ENCODE measurements at regions not wholly inside any gene's neighbourhood (a gene's known extent, or its start where the extent isn't known, plus 50 kb on each side); places are given as distances from the start of the nearest gene placed in this dataset.
A peak's percentile ranks its signal among the peaks of the same experiment; 100 is the strongest.
"Not testable (repeated sequence)": the region's sequence is repeated elsewhere in the genome, so short reads cannot be mapped to it uniquely, and the experiment has no call there.

DNA sequence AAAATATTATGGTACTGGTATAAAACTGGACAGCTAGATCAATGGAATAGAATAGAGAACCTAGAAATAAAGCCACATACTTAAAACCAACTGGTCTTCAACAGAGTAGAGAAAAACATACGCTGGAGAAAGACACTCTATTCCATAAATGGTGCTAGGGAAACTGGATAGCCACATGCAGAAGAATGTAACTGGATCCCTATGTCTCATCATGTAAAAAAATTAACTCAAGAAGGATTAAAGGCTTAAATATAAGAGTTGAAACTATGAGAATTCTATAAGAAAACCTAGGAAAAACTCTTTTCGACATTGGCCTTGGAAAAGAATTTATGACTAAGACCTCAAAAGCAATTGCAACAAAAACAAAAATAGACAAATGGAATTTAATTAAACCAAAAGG, 114.6 kb downstream of the PCDH18 start:
- TF ChIP-seq, protein P1, sequence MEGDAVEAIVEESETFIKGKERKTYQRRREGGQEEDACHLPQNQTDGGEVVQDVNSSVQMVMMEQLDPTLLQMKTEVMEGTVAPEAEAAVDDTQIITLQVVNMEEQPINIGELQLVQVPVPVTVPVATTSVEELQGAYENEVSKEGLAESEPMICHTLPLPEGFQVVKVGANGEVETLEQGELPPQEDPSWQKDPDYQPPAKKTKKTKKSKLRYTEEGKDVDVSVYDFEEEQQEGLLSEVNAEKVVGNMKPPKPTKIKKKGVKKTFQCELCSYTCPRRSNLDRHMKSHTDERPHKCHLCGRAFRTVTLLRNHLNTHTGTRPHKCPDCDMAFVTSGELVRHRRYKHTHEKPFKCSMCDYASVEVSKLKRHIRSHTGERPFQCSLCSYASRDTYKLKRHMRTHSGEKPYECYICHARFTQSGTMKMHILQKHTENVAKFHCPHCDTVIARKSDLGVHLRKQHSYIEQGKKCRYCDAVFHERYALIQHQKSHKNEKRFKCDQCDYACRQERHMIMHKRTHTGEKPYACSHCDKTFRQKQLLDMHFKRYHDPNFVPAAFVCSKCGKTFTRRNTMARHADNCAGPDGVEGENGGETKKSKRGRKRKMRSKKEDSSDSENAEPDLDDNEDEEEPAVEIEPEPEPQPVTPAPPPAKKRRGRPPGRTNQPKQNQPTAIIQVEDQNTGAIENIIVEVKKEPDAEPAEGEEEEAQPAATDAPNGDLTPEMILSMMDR (IDR thresholded peaks at IDR 0.05; ENCODE audit: unreplicated experiment in 3 of 3): no peak
- no peaks in the 10 kb centered on the region for H3K27me3 Mint-ChIP-seq (ENCODE audit: low read depth)
- H3K27ac Mint-ChIP-seq: no peak overlapping the region
- H3K36me3 Mint-ChIP-seq (ENCODE audit: low read depth): no peaks in the 10 kb centered on the region
- H3K4me1 Mint-ChIP-seq: peaks cover 5% of the 10 kb centered on the region
- H3K4me3 Mint-ChIP-seq: no peak overlapping the region
- H3K9me3 Mint-ChIP-seq: peaks cover 1% of the 10 kb centered on the region

DNA sequence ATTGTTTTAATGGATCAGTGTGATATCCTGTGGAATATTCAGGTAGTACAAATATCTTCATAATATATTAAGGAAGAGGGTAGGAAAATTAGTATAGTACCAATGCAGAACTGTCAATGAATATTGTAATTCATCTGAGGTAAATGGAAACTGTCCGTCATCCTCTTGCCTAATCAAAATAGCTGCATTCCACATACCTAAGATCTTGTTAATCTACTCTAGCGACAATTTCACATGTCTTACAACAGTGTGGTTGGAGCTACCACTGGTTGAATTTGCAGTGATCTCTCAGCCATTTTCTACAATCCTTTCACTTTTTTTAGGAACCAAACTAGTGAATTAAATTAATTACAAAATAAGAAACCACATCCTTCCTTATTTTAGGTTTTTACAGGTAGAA, 117.5 kb downstream of the PCDH18 start:
- Mint-ChIP-seq H3K4me3 (no peak overlapping the region), H3K4me1 (peaks cover 5% of the 10 kb centered on the region), H3K27ac (no peak overlapping the region), H3K27me3 (ENCODE audit: low read depth) (no peaks in the 10 kb centered on the region), H3K9me3 (no peaks in the 10 kb centered on the region), H3K36me3 (ENCODE audit: low read depth) (no peaks in the 10 kb centered on the region)
- TF ChIP-seq, protein P1 (IDR thresholded peaks at IDR 0.05; ENCODE audit: unreplicated experiment in 3 of 3): no peak

DNA sequence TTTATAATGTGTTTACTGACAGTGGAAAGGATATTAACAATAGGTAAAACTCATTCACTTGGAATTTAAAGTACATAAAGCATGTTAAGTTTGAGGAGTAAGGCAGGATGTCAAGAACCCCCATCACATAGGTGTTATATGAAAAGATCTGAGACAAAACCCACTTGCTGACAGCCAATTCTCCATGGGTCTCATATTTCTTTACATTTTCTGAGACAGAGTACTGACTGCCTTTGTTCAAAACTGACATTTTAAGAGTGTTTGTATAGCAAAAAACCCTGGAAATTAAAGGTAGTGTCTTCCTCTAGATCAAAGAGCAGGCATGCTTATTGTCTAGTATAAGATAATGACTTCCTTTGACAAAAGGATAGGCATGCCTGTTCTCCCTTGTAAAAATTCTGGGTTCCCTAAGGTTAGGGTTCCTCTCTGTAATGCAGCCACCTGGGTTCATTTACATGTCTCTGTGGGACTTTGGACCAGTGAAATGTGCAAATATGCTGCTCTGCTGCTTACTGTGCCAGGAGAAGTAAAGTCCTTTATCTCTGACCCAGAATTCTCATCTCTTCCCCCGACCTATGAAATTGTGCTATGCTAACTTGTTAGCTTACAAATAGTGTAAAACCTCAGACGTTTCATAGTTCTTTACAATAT, 123.6 kb downstream of the PCDH18 start:
- Mint-ChIP-seq H3K9me3 (peaks cover 3% of the 10 kb centered on the region), H3K27me3 (ENCODE audit: low read depth) (no peaks in the 10 kb centered on the region), H3K27ac (no peak overlapping the region), H3K4me3 (no peak overlapping the region), H3K36me3 (ENCODE audit: low read depth) (no peaks in the 10 kb centered on the region), H3K4me1 (no peaks in the 10 kb centered on the region)
- TF ChIP-seq, protein P1 (IDR thresholded peaks at IDR 0.05; ENCODE audit: unreplicated experiment in 3 of 3): no peak

DNA sequence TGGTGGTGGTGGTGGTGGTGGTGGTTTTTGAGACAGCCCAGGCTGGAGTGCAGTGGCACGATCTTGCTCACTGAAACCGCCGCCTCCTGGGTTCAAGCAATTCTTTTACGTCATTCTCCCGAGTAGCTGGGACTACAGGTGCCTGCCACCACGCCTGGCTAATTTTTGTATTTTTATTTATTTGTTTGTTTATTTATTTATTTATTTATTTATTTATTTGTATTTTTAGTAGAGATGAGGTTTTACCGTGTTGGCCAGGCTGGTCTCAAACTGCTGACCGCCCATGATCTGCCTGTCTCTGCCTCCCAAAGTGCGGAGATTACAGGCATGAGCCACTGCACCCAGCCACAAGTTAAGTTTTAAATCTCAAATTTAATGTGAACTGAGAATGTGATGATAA, 126.5 kb downstream of the PCDH18 start:
- H3K36me3 Mint-ChIP-seq (ENCODE audit: low read depth); H3K4me1 Mint-ChIP-seq; H3K9me3 Mint-ChIP-seq; H3K27me3 Mint-ChIP-seq (ENCODE audit: low read depth); H3K27ac Mint-ChIP-seq; H3K4me3 Mint-ChIP-seq: not testable (repeated sequence)

DNA sequence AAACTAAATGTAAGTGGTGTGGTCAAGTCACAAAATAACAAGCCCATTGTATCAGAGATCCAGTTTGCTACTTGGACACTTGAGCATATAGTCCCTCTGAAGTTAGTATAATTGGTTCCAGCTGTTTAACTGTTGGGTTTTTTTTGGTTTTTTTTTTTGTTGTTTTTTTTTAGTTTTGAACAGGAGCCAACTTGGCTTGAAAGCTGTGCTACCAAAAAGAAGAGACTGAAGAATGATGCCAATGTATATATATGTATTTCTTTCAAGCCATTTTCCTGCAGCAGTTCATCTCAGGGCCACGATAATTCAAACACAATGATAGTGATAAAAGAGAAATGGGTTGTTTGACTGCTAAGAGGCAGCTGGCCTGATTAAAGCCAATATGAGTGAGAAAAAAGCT, 138.3 kb downstream of the PCDH18 start:
- H3K4me3 Mint-ChIP-seq: no peak overlapping the region
- TF ChIP-seq, protein P1 (IDR thresholded peaks at IDR 0.05; ENCODE audit: unreplicated experiment in 3 of 3): no peak
- H3K4me1 Mint-ChIP-seq: peaks cover 30% of the 10 kb centered on the region
- no peaks in the 10 kb centered on the region for H3K9me3 Mint-ChIP-seq
- peak overlapping the region; percentile 68 to 92 (median 86) for H3K27ac Mint-ChIP-seq
- H3K36me3 Mint-ChIP-seq (ENCODE audit: low read depth): no peaks in the 10 kb centered on the region
- H3K27me3 Mint-ChIP-seq (ENCODE audit: low read depth): no peaks in the 10 kb centered on the region

DNA sequence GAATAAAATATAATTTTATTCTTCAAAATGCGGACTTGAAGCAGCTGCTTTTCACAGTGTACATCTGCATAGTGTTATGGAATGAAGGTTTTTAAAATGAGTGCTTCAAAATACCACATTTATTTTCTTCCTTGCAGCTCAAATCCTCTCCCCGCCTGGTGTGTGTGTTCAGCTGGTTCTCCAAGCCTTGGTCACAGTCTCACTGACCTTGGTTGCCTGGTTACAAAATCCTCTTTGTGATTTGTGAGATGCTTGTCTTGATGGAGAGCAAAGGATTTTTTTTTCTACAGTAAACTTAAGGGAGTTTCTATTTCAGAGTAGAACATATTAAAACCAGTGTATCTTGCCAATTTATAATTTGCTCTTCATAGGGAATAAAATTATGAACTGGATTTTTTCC, 139.2 kb downstream of the PCDH18 start:
- Mint-ChIP-seq H3K27ac (peak overlapping the region; percentile 91 to 92 (median 92)), H3K36me3 (ENCODE audit: low read depth) (no peaks in the 10 kb centered on the region), H3K27me3 (ENCODE audit: low read depth) (no peaks in the 10 kb centered on the region), H3K4me3 (peak overlapping the region; percentile 17 to 50 (median 21)), H3K9me3 (no peaks in the 10 kb centered on the region), H3K4me1 (peaks cover 34% of the 10 kb centered on the region)
- TF ChIP-seq, protein P1 (IDR thresholded peaks at IDR 0.05; ENCODE audit: unreplicated experiment in 3 of 3): no peak

Measured in nephron (organoid).